H1 (cell line): ENCODE measurements at regions not wholly inside any gene's neighbourhood (a gene's known extent, or its start where the extent isn't known, plus 50 kb on each side); places are given as distances from the start of the nearest gene placed in this dataset.

Experiments
- CEBPB ChIP-seq: IDR thresholded peaks from 2 replicates; pipeline ENCODE4 v1.6.1; 2012; ENCODE audit warnings: low read depth, low read length
- CHD1 ChIP-seq: IDR thresholded peaks from 2 replicates; pipeline ENCODE4 v1.6.1; 2012; ENCODE audit warnings: low read depth, low read length, improper control_type of control experiment
- SAP30 ChIP-seq: fragments of 300-600 bp; sonication (generic); IDR thresholded peaks from 2 replicates; pipeline ENCODE4 v1.7.1; 2012; ENCODE audit warnings: low read length, moderate library complexity, mild to moderate bottlenecking, inconsistent platforms; ENCODE audit not compliant: insufficient read depth, insufficient replicate concordance

- TF ChIP-seq SAP30 = no peak
- no peak for TF ChIP-seq CEBPB
- no peak for TF ChIP-seq CHD1
- TF ChIP-seq, all 59 proteins: peak for 0
Observed at GRCh38 chr1:209302779-209303568, 280.5 kb upstream of the CAMK1G start (continued).
